C4-2B (cell line): ENCODE measurements at regions not wholly inside any gene's neighbourhood (a gene's known extent, or its start where the extent isn't known, plus 50 kb on each side); places are given as distances from the start of the nearest gene placed in this dataset.

Experiments
- ZFX ChIP-seq: fragments of 450-650 bp; IDR thresholded peaks from 2 replicates; pipeline ENCODE4 v1.6.1; 2017
- TF ChIP-seq, protein P1 (sequence below): fragments of 450-650 bp; conservative IDR thresholded peaks from 2 replicates; pipeline ENCODE4 v1.5.1; 2017; ENCODE audit warnings: mild to moderate bottlenecking

DNA sequence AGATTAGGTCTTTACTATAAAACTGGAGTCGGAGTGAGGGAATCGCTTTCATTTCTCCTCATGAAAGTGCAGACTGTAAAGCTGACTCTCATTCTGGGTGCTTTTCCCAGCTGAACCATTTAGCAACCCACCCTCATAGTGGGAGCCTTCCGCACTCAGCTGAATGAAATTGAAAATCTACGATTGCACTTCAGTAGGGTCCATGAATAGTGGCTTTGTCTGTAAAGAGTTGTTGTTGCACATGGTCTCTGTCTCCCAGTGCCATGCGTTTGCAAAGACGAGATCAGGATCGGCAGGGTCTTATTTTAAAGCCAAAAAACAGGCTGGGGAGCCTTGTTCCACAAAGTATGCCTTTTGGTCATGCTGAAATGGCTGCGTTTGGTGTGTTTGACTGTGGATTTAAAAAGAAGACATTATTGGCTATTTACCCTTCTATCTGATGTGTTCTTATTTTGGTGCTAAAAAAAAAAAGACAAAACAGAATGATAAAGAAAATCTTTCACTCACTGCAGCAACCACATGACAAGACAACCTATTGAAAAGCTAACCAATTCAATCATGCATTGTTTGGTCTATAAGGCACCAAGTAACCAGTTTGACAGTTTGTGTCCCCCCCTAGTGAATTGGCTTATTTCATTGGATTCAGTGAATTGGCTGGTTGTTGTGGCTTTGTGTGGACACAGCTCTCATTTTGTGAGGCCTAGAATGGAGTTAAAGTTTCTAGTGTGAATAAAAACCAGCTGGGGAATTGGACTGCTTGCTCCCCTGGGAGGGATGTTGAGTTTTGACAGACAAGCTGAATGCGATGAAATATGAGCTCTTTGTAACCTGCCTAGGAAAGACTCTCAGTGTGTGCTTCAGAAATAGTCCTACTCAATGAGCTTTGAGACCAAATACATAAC is 65.6 kb downstream of the ARHGAP35 start:
- TF ChIP-seq, protein P1, sequence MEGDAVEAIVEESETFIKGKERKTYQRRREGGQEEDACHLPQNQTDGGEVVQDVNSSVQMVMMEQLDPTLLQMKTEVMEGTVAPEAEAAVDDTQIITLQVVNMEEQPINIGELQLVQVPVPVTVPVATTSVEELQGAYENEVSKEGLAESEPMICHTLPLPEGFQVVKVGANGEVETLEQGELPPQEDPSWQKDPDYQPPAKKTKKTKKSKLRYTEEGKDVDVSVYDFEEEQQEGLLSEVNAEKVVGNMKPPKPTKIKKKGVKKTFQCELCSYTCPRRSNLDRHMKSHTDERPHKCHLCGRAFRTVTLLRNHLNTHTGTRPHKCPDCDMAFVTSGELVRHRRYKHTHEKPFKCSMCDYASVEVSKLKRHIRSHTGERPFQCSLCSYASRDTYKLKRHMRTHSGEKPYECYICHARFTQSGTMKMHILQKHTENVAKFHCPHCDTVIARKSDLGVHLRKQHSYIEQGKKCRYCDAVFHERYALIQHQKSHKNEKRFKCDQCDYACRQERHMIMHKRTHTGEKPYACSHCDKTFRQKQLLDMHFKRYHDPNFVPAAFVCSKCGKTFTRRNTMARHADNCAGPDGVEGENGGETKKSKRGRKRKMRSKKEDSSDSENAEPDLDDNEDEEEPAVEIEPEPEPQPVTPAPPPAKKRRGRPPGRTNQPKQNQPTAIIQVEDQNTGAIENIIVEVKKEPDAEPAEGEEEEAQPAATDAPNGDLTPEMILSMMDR: no peak
- no peak for TF ChIP-seq ZFX
